Fibroblast of villous mesenchyme (primary cell): ENCODE measurements at regions not wholly inside any gene's neighbourhood (a gene's known extent, or its start where the extent isn't known, plus 50 kb on each side); places are given as distances from the start of the nearest gene placed in this dataset.

Source experiments
- DNase-seq: peaks from one replicate; pipeline ENCODE4 v3.0.0-alpha.2; 2010; ENCODE audit warnings: low read depth
- H3K4me3 ChIP-seq: 2 replicates; pipeline ENCODE4 v1.5.1; 2011; ENCODE audit warnings: low read depth, mild to moderate bottlenecking, low read length
- CTCF ChIP-seq: IDR thresholded peaks from 2 replicates; pipeline ENCODE4 v1.5.1; 2012; ENCODE audit warnings: low read depth, mild to moderate bottlenecking, low read length; ENCODE audit not compliant: insufficient read depth

- peak; percentile 69 for DNase-seq
- TF ChIP-seq CTCF = no peak
Measured at GRCh38 chr21:39110431-39110830, 72.8 kb downstream of the PSMG1 start.

GRCh38 chr21:39109596-39110210, 73.5 kb downstream of the PSMG1 start:
- DNase-seq = no peak
- H3K4me3 ChIP-seq = no peak overlapping the region
- TF ChIP-seq CTCF = no peak

More at GRCh38 chr21:39110431-39110830, 72.8 kb downstream of the PSMG1 start:
- no peak overlapping the region for H3K4me3 ChIP-seq

GRCh38 chr21:39109163-39109530, 74.1 kb downstream of the PSMG1 start:
- DNase-seq = no peak
- no peak overlapping the region for H3K4me3 ChIP-seq
- TF ChIP-seq CTCF = no peak

GRCh38 chr21:39108291-39109162, 74.7 kb downstream of the PSMG1 start:
- DNase-seq = no peak
- TF ChIP-seq CTCF = no peak
- H3K4me3 ChIP-seq = no peak overlapping the region

GRCh38 chr21:39107739-39108138, 75.5 kb downstream of the PSMG1 start:
- no peak for TF ChIP-seq CTCF
- H3K4me3 ChIP-seq = no peak overlapping the region
- DNase-seq = no peak

GRCh38 chr21:39106881-39107462, 76.3 kb downstream of the PSMG1 start:
- no peak for DNase-seq
- TF ChIP-seq CTCF = no peak
- H3K4me3 ChIP-seq = no peak overlapping the region
